ENCODE measurements at regions not wholly inside any gene's neighbourhood (a gene's known extent, or its start where the extent isn't known, plus 50 kb on each side); places are given as distances from the start of the nearest gene placed in this dataset.
A peak's percentile ranks its signal among the peaks of the same experiment; 100 is the strongest.

GRCh38 chr4:129747756-129748155, 651.8 kb downstream of the C4orf33 start:
- peak overlapping the region; percentile 63 for H3K27ac ChIP-seq
- no peak for TF ChIP-seq CTCF (conservative IDR thresholded peaks at IDR 0.05)

GRCh38 chr4:129748991-129749390, 653.0 kb downstream of the C4orf33 start:
- TF ChIP-seq CTCF (conservative IDR thresholded peaks at IDR 0.05), result no peak
- peak overlapping the region; percentile 63; the same call in 1 of the 2 replicates for H3K27ac ChIP-seq

GRCh38 chr4:129751646-129752045, 655.7 kb downstream of the C4orf33 start:
- H3K27ac ChIP-seq, result no peak overlapping the region
- no peak for TF ChIP-seq CTCF (conservative IDR thresholded peaks at IDR 0.05)

- no peak for TF ChIP-seq CTCF (conservative IDR thresholded peaks at IDR 0.05)
Observed at GRCh38 chr4:129783596-129783995, 687.6 kb downstream of the C4orf33 start.

GRCh38 chr4:129788486-129788885, 692.5 kb downstream of the C4orf33 start:
- no peak for TF ChIP-seq CTCF (conservative IDR thresholded peaks at IDR 0.05)

More at GRCh38 chr4:129783596-129783995, 687.6 kb downstream of the C4orf33 start:
- no peak overlapping the region for H3K27ac ChIP-seq

GRCh38 chr4:129804461-129804981, 708.6 kb downstream of the C4orf33 start:
- no peak overlapping the region for H3K27ac ChIP-seq
- TF ChIP-seq CTCF (conservative IDR thresholded peaks at IDR 0.05), result no peak

More at GRCh38 chr4:129788486-129788885, 692.5 kb downstream of the C4orf33 start:
- H3K27ac ChIP-seq, result no peak overlapping the region

GRCh38 chr4:129806986-129807385, 711.0 kb downstream of the C4orf33 start:
- H3K27ac ChIP-seq, result no peak overlapping the region
- no peak for TF ChIP-seq CTCF (conservative IDR thresholded peaks at IDR 0.05)

Measured in VCaP (cell line).